Epithelial cell of proximal tubule (primary cell): ENCODE measurements at regions not wholly inside any gene's neighbourhood (a gene's known extent, or its start where the extent isn't known, plus 50 kb on each side); places are given as distances from the start of the nearest gene placed in this dataset.

Experiments
- DNase-seq: peaks from one replicate; pipeline ENCODE4 v3.0.0-alpha.2; 2011; ENCODE audit warnings: low read depth
- H3K4me3 ChIP-seq: 2 replicates; pipeline ENCODE4 v1.5.1; 2011; ENCODE audit warnings: low read depth, mild to moderate bottlenecking, low read length
- TF ChIP-seq, protein P1 (sequence below): conservative IDR thresholded peaks from 2 replicates; pipeline ENCODE4 v1.5.1; 2012; ENCODE audit warnings: low read depth, mild to moderate bottlenecking, low read length

DNA sequence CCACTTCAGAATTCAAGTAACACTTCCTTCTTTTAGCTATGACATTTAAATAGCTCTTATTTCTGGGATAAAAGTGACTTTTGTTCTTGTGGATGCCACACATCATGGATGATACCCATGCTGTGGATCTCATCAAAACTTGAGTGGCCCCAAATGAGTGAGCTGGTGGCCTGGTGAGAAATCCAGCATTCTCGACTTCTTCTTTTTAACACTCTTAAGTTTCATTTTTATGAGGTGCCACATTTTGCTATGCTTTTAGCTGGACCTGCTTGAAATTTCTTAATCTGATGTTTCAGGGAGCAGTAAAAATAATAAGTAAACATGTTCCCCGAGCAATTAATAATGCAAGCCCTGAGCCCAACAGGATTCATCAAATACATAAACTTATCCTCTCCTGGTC is 384.8 kb upstream of the MEF2C start:
- no peak overlapping the region for H3K4me3 ChIP-seq
- TF ChIP-seq, protein P1, sequence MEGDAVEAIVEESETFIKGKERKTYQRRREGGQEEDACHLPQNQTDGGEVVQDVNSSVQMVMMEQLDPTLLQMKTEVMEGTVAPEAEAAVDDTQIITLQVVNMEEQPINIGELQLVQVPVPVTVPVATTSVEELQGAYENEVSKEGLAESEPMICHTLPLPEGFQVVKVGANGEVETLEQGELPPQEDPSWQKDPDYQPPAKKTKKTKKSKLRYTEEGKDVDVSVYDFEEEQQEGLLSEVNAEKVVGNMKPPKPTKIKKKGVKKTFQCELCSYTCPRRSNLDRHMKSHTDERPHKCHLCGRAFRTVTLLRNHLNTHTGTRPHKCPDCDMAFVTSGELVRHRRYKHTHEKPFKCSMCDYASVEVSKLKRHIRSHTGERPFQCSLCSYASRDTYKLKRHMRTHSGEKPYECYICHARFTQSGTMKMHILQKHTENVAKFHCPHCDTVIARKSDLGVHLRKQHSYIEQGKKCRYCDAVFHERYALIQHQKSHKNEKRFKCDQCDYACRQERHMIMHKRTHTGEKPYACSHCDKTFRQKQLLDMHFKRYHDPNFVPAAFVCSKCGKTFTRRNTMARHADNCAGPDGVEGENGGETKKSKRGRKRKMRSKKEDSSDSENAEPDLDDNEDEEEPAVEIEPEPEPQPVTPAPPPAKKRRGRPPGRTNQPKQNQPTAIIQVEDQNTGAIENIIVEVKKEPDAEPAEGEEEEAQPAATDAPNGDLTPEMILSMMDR: no peak
- DNase-seq: no peak

DNA sequence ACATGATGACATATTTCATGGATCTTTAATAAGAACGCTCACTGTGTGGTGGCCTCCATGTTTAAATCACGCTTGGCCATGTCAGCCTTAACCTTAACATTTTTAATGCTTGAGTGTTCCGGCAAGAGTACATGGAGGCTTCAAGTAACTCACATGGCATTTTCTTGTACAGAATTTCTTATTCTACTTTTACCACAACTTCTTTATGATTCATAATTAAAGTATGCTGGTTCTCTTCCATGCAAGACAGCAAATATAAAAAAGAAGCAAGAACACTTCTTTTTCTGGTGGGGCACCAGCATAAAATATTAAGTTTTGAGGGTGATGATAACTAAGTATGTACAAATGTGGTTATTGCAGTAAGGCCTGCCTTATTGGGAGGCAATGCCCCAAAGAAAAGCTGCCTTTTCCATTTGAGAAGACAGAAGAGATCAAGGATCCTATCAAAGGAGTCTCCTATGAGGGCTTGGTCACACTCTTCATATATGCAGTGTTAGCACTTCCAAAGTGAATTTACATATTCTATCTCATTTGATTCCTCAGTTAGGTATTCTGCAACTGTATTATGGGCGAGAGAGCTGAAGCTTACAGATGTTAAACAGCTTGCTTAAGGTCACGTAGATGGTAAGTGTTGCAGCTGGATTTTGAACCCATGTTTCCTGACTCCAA is 382.7 kb upstream of the MEF2C start:
- no peak overlapping the region for H3K4me3 ChIP-seq
- TF ChIP-seq, protein P1: no peak
- no peak for DNase-seq

DNA sequence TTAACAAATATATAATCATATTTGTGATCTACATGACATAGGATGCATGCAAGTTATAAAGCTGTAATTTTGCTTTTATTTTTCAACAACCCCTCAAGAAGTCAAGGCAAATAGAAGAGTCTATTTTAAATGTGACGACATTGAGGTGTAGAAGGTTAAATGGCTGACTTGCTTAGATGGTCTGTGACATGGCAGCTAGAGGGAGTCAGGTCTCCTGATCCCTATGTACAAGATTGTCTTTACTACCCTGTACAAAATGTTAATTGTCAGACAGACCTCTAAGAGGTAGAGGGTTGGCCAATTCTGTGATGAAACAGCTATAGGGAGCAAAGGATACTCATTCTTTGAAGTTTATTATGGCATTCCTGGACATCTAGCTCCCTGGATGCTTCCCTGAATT is 380.9 kb upstream of the MEF2C start:
- DNase-seq: no peak
- TF ChIP-seq, protein P1: peak; percentile 34
- no peak overlapping the region for H3K4me3 ChIP-seq

DNA sequence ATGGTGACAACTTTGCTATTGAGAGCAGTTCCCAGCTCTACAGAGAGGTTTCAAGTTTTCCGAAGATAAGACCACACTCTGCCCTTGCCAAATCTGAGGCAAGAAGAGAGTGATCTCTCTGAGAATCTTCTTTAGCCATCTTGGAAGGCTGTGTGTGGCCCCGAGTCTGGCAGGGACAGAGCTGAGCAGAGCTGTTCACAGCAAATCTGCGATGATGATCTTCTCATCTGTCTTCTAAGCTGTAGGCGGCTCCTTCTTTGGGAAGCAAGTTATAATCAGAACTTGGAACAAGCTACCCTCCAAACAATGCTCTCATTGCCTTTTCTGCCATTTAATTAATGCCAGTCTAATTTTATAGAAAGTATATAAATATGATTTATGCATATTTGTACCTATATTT is 379.0 kb upstream of the MEF2C start:
- TF ChIP-seq, protein P1: no peak
- H3K4me3 ChIP-seq: no peak overlapping the region
- DNase-seq: no peak

DNA sequence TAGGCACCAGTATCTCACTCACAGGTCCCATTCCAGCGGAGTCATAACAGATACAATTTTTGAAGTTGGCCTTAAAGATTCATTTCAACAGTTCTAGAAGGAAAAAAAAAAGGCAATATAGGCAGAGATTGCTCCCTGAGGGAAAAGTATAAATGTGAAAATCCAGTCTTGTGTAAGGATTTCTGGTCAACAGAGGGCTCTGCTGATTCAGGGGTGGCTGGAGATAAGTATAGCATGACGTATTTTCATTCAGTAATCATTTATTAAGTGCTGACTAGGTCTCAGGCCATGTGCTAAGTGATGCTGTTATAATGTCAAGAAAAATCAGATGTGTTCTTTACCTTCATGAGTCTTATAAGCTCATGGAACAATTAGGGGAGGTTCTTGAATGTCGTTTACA is 377.3 kb upstream of the MEF2C start:
- peak; percentile 9 for DNase-seq
- no peak overlapping the region for H3K4me3 ChIP-seq
- TF ChIP-seq, protein P1: peak; percentile 46

DNA sequence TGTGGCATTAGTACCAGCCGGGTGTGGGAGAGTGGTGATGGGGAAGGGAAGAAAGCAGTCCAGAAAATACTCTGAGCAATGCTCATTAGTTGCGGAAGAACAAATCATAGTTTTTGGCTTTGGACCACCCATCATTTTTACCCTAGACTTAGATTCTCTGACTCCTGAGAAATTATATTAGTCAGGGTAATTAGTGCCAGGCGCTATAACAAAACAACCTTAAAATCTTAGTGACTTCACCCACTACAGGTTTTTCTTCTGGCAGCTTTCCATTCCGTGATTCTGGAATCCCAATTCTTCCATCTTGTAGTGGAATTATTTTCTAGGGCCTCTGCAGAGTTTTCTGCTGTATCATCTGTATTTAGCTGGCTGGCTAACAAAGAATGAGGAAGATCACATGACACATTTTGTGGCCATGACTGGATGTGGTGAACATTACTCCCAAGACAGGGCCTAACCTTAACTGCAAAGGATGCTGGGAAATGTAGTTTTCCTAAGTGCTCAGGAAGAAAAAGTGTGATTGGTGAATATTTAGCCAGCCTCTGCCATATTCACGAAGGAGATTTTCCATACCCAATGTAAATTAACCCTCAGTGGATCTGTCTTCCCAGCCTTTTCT is 373.0 kb upstream of the MEF2C start:
- DNase-seq: peak; percentile 15
- TF ChIP-seq, protein P1: no peak
- no peak overlapping the region for H3K4me3 ChIP-seq
